Calu3 (cell line): ENCODE measurements at regions not wholly inside any gene's neighbourhood (a gene's known extent, or its start where the extent isn't known, plus 50 kb on each side); places are given as distances from the start of the nearest gene placed in this dataset.

ENCODE experiments used
- BruUV-seq: library from RNA; stranded (reverse); fragments of 400-500 nt; replicated peaks from 2 replicates; lab custom pipeline; 2021; lab: Mats Ljungman, UMichigan
- CTCF ChIA-PET: fragments of 300-600 bp; sonication (Branson Sonifier 250); formaldehyde crosslinking; loops from one replicate; lab custom pipeline; 2022; ENCODE audit warnings: antibody characterized with exemption; lab: Charles Lee
- DNase-seq: peaks from one replicate; pipeline ENCODE4 v3.0.0; 2022
- H3K27ac Mint-ChIP-seq: one replicate; pipeline ENCODE4 v1.8.0; 2022; ENCODE audit warnings: mixed read lengths; ENCODE audit not compliant: unreplicated experiment
- H3K27me3 Mint-ChIP-seq: one replicate; pipeline ENCODE4 v1.8.0; 2022; ENCODE audit warnings: mixed read lengths; ENCODE audit not compliant: unreplicated experiment
- H3K36me3 Mint-ChIP-seq: one replicate; pipeline ENCODE4 v1.8.0; 2022; ENCODE audit warnings: mild to moderate bottlenecking, moderate library complexity, mixed read lengths; ENCODE audit not compliant: insufficient read depth, unreplicated experiment
- H3K4me1 Mint-ChIP-seq: one replicate; pipeline ENCODE4 v1.8.0; 2022; ENCODE audit warnings: mild to moderate bottlenecking, low read depth, mixed read lengths; ENCODE audit not compliant: unreplicated experiment
- H3K4me3 Mint-ChIP-seq: one replicate; pipeline ENCODE4 v1.8.0; 2022; ENCODE audit warnings: mild to moderate bottlenecking, low read depth, moderate library complexity, mixed read lengths; ENCODE audit not compliant: unreplicated experiment
- H3K9me3 Mint-ChIP-seq: one replicate; pipeline ENCODE4 v1.8.0; 2022; ENCODE audit warnings: low read depth, mixed read lengths; ENCODE audit not compliant: unreplicated experiment
- intact Hi-C: fragments of 100-400 bp; cut with micrococcal nuclease; formaldehyde crosslinking; loops from one replicate; pipeline ENCODE4 v1.10.0; 2022; ENCODE audit not compliant: unreplicated experiment
- TF ChIP-seq, protein P1 (sequence below): fragments of 200-600 bp; IDR thresholded peaks from one replicate; pipeline ENCODE4 v1.8.0; 2022; ENCODE audit warnings: antibody characterized with exemption; ENCODE audit not compliant: unreplicated experiment

DNA sequence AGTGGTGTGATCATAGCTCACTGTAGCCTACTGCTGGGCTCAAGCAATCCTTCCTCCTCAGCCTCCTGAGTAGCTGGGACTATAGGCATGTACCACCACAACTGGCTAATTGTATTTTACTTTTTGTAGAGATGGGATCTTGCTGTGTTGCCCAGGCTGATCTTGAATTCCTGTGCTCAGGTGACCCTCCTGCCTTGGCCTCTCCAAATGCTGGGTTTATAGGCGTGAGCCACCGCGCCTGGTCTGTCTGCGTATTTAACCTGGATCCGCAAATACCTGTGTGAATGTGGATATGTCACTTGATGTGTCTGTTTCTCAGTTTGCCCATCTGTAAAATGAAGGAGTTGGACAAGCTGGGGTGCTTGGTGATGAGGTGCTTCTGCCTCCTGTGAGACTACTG lies 123.9 kb downstream of the BAMBI start:
- H3K4me1 Mint-ChIP-seq, result peaks cover 27% of the 10 kb centered on the region
- intact Hi-C loops, result no loop called here
- H3K36me3 Mint-ChIP-seq, result no peaks in the 10 kb centered on the region
- DNase-seq, result no peak
- no TSS peak for BruUV-seq
- H3K9me3 Mint-ChIP-seq, result no peaks in the 10 kb centered on the region
- no peak overlapping the region for H3K4me3 Mint-ChIP-seq
- H3K27ac Mint-ChIP-seq, result no peak overlapping the region
- CTCF ChIA-PET, result no interaction called here
- no peaks in the 10 kb centered on the region for H3K27me3 Mint-ChIP-seq
- TF ChIP-seq, protein P1, sequence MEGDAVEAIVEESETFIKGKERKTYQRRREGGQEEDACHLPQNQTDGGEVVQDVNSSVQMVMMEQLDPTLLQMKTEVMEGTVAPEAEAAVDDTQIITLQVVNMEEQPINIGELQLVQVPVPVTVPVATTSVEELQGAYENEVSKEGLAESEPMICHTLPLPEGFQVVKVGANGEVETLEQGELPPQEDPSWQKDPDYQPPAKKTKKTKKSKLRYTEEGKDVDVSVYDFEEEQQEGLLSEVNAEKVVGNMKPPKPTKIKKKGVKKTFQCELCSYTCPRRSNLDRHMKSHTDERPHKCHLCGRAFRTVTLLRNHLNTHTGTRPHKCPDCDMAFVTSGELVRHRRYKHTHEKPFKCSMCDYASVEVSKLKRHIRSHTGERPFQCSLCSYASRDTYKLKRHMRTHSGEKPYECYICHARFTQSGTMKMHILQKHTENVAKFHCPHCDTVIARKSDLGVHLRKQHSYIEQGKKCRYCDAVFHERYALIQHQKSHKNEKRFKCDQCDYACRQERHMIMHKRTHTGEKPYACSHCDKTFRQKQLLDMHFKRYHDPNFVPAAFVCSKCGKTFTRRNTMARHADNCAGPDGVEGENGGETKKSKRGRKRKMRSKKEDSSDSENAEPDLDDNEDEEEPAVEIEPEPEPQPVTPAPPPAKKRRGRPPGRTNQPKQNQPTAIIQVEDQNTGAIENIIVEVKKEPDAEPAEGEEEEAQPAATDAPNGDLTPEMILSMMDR, result no peak

- Mint-ChIP-seq H3K27me3 (no peaks in the 10 kb centered on the region), H3K36me3 (no peaks in the 10 kb centered on the region), H3K4me1 (peaks cover 27% of the 10 kb centered on the region), H3K4me3 (no peak overlapping the region), H3K27ac (no peak overlapping the region), H3K9me3 (no peaks in the 10 kb centered on the region)
- DNase-seq, result no peak
- intact Hi-C loops, result no loop called here
- no TSS peak for BruUV-seq
- CTCF ChIA-PET, result no interaction called here
- TF ChIP-seq, protein P1, result no peak
These were observed 124.5 kb downstream of the BAMBI start for GRCh38 chr10:28801869-28802268.

- intact Hi-C loops, result loop anchor here (5.0 kb wide), 1 partner anchor 77 kb away; no protein-coding TSS in a partner anchor
- BruUV-seq, result no TSS peak
- Mint-ChIP-seq H3K9me3 (no peaks in the 10 kb centered on the region), H3K4me1 (peaks cover 21% of the 10 kb centered on the region), H3K27ac (no peak overlapping the region), H3K36me3 (no peaks in the 10 kb centered on the region), H3K4me3 (no peak overlapping the region), H3K27me3 (no peaks in the 10 kb centered on the region)
- no peak for DNase-seq
- TF ChIP-seq, protein P1, result no peak
- CTCF ChIA-PET, result interaction anchor here (0.6 kb wide), 1 partner anchor 72 kb away, joined by 3 read pairs; no protein-coding TSS in a partner anchor
These were observed 128.1 kb downstream of the BAMBI start for GRCh38 chr10:28805390-28805789.

- intact Hi-C loops, result loop anchor here (5.0 kb wide), 1 partner anchor 76 kb away; no protein-coding TSS in a partner anchor
- no peaks in the 10 kb centered on the region for H3K36me3 Mint-ChIP-seq
- DNase-seq, result no peak
- no peaks in the 10 kb centered on the region for H3K27me3 Mint-ChIP-seq
- H3K4me3 Mint-ChIP-seq, result no peak overlapping the region
- H3K27ac Mint-ChIP-seq, result no peak overlapping the region
- TF ChIP-seq, protein P1, result no peak
- BruUV-seq, result no TSS peak
- H3K9me3 Mint-ChIP-seq, result no peaks in the 10 kb centered on the region
- CTCF ChIA-PET, result no interaction called here
- peaks cover 21% of the 10 kb centered on the region for H3K4me1 Mint-ChIP-seq
These were observed 129.2 kb downstream of the BAMBI start for GRCh38 chr10:28806488-28806941.
